ENCODE measurements at regions not wholly inside any gene's neighbourhood (a gene's known extent, or its start where the extent isn't known, plus 50 kb on each side); places are given as distances from the start of the nearest gene placed in this dataset.

DNA sequence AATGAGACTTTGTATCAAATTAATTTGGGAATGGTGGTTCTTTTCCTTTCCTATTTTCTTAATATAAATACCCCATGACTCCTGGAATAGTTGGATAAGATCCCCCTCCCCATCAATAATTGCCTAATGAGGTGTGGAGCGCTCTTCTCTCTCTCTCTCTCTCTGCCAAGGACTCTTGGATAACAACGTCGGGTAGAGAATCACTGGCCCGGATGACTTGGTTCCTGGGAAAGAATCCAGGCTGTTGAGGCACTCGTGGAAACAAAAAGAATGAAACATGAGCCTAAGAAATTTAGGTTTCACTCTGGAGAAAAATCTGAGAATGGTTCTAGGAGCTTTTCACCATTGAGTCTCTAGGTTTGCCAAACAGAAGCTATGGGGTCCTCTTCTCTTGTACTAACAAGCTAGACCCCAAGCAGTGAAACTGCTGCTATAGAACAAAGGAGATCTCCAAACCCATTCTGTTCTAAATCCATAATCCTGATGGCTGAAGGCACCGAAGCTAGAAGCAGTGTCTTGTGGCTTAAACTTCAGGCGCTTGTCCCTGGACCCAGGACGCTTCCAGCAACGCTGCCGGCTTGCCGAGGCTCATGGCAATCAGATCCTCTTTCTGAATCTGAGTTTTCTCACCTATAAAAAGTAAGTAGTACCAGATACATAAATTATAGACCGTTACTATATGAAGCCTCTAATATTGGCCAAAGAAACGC, 241.6 kb upstream of the BTBD3 start:
- in situ Hi-C loops (cut with HindIII; ENCODE audit: low sequenced_read_pairs) = no loop called here
- H3K4me3 ChIP-seq (ENCODE audit: low read depth, low read length) = peak overlapping the region; percentile 20
- TF ChIP-seq CTCF (IDR thresholded peaks at IDR 0.05; ENCODE audit: low read depth, low read length, missing control alignments) = no peak
- DNase-seq (ENCODE audit: low read depth) = peak; percentile 79

DNA sequence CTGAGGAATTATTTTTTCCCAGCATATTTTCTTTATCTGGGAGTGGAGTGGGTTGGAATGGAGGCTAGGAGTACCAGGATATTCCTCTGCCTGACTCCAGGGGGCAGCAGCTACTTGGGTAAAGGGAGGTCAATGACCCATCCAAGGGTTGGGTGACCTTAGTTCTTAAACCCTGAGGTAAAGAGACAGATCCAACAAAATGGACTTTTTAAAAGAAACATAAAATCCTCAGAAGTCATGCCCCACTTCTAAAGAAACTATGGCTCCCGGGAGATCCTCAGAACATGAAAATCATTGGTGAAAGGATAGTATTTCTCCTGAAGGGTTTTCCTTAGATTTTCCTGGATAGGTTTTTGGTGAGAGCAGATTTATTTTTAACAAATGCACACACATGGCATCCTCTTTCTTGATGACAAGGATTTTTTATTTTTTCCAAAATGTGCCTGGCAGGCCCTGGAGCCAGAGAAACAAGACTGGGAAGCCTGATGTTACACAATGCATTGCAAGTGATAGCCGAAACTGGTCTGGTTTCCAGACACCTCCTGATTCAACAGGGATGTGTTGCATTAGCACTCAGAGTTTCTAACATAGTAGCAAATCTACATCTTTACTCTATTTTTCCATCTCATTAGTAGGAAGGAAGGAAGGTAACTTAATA, 240.9 kb upstream of the BTBD3 start:
- DNase-seq (ENCODE audit: low read depth) = peak; percentile 0
- in situ Hi-C loops (cut with HindIII; ENCODE audit: low sequenced_read_pairs) = no loop called here
- TF ChIP-seq CTCF (IDR thresholded peaks at IDR 0.05; ENCODE audit: low read depth, low read length, missing control alignments) = peak; percentile 82
- peak overlapping the region; percentile 20 for H3K4me3 ChIP-seq (ENCODE audit: low read depth, low read length)

- no peak for DNase-seq (ENCODE audit: low read depth)
- in situ Hi-C loops (cut with HindIII; ENCODE audit: low sequenced_read_pairs) = no loop called here
- H3K4me3 ChIP-seq (ENCODE audit: low read depth, low read length) = no peak overlapping the region
- no peak for TF ChIP-seq CTCF (IDR thresholded peaks at IDR 0.05; ENCODE audit: low read depth, low read length, missing control alignments)
Measured at GRCh38 chr20:11677428-11677827, 240.3 kb upstream of the BTBD3 start.

- no peak for DNase-seq (ENCODE audit: low read depth)
- in situ Hi-C loops (cut with HindIII; ENCODE audit: low sequenced_read_pairs) = no loop called here
- H3K4me3 ChIP-seq (ENCODE audit: low read depth, low read length) = no peak overlapping the region
- TF ChIP-seq CTCF (IDR thresholded peaks at IDR 0.05; ENCODE audit: low read depth, low read length, missing control alignments) = no peak
Measured at GRCh38 chr20:11677836-11678235, 239.9 kb upstream of the BTBD3 start.

DNA sequence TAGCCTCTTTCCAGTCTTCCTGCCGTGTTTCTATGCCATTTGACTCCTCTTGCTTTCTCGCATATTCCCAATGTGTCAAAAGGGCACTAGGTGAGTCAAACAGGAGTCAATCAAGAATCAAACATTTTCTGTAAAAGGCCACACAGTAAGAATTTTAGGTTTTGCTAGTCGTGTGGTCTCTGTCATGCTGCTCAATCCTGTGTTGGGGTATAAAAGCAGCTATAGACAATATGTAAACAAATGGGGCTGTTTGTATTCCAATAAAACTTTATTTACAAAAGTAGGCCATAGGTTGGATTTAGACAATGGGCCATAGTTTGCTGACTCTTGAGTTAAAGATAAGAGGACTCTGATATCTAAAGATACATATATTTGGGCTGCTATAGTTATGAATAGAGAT, 235.4 kb upstream of the BTBD3 start:
- DNase-seq (ENCODE audit: low read depth) = no peak
- H3K4me3 ChIP-seq (ENCODE audit: low read depth, low read length) = no peak overlapping the region
- TF ChIP-seq CTCF (IDR thresholded peaks at IDR 0.05; ENCODE audit: low read depth, low read length, missing control alignments) = no peak
- in situ Hi-C loops (cut with HindIII; ENCODE audit: low sequenced_read_pairs) = no loop called here

GRCh38 chr20:11686195-11686594, 231.5 kb upstream of the BTBD3 start:
- in situ Hi-C loops (cut with HindIII; ENCODE audit: low sequenced_read_pairs) = no loop called here
- TF ChIP-seq CTCF (IDR thresholded peaks at IDR 0.05; ENCODE audit: low read depth, low read length, missing control alignments) = no peak
- H3K4me3 ChIP-seq (ENCODE audit: low read depth, low read length) = no peak overlapping the region
- DNase-seq (ENCODE audit: low read depth) = no peak

Data from astrocyte of the cerebellum (primary cell).